Ovary (tissue), 7 donors: ENCODE measurements at regions not wholly inside any gene's neighbourhood (a gene's known extent, or its start where the extent isn't known, plus 50 kb on each side); places are given as distances from the start of the nearest gene placed in this dataset.

Source experiments
- DNase-seq, 5 donors: peaks; one replicate each; pipeline ENCODE4 v3.0.0-alpha.2; 2019 to 2020
- H3K27ac ChIP-seq, 2 donors: fragments of 200-600 bp; one replicate each; pipeline versions ENCODE4 v1.5.1 to v1.8.0; 2019 to 2022
- H3K27me3 ChIP-seq: fragments of 200-600 bp; one replicate; pipeline ENCODE4 v1.8.0; 2022
- H3K36me3 ChIP-seq: fragments of 200-600 bp; sonication (generic); one replicate; pipeline ENCODE4 v1.5.1; 2019
- H3K4me1 ChIP-seq: one replicate; pipeline ENCODE4 v1.8.1; 2013; ENCODE audit warnings: mild to moderate bottlenecking, moderate library complexity; ENCODE audit not compliant: insufficient read depth
- H3K4me3 ChIP-seq: fragments of 200-600 bp; sonication (generic); one replicate; pipeline ENCODE4 v1.5.1; 2017
- H3K9me3 ChIP-seq, 2 donors: fragments of 200-600 bp in 1 of 2; sonication (generic) in 1 of 2; one replicate each; pipeline versions ENCODE4 v1.5.1 to v1.8.1; 2013 to 2019; ENCODE audit warnings: mild to moderate bottlenecking in 1 of 2, moderate library complexity in 1 of 2
- CTCF ChIP-seq, 3 donors: fragments of 450-650 bp in 2 of 3; fragments of 200-600 bp in 1 of 3; IDR thresholded peaks; one replicate each; pipeline versions ENCODE4 v1.5.1 to v1.8.0; 2016 to 2022; ENCODE audit warnings: antibody characterized with exemption in 3 of 3, mild to moderate bottlenecking in 1 of 3
- EP300 ChIP-seq: sonication (generic); formaldehyde crosslinking; IDR thresholded peaks from one replicate; pipeline ENCODE4 v1.6.1; 2017; ENCODE audit warnings: antibody characterized with exemption
- POLR2A ChIP-seq: fragments of 450-650 bp; IDR thresholded peaks from one replicate; pipeline ENCODE4 v1.6.1; 2017; ENCODE audit warnings: antibody characterized with exemption, mild to moderate bottlenecking, moderate library complexity
- WGBS, 3 donors: extraction: QIAGEN DNeasy Blood & Tissue Kit in 1 of 3; methylation state at CpG; one replicate each; pipeline versions ENCODE4 v1.1.5 to v1.1.7; 2013 to 2017; 5-methylcytosine and 5-hydroxymethylcytosine counted together
- intact Hi-C, 4 donors: fragments of 100-400 bp; cut with DNase I; formaldehyde crosslinking; loops; one replicate each; pipeline versions ENCODE4 v1.11.0 to v1.15.1; 2022 to 2023
- donor health status: DM: no; HTN: no; CAD: no; lungs with moderate emphysema.
- donor health status: DM: no; HTN: no; CAD: no.
- donor health status: Bipolar disorder and iron deficiency.
- donor health status: DM: no; HTN: no; CAD: no.
- donor health status: DM: yes; HTN: yes; CAD: no.

GRCh38 chr5:23627976-23628375 lies 120.6 kb downstream of the PRDM9 start:
- no peaks in the 10 kb centered on the region for H3K4me1 ChIP-seq
- 66 to 74% (median 72%) methylated on average over 3 of the region's 3 CpGs for WGBS, 3 donors
- no peak for DNase-seq
- TF ChIP-seq EP300 (no peak), POLR2A (no peak), CTCF (IDR thresholded peaks at IDR 0.05) (no peak)
- no peaks in the 10 kb centered on the region for H3K27me3 ChIP-seq
- H3K4me3 ChIP-seq = no peak overlapping the region
- no peak overlapping the region for H3K27ac ChIP-seq
- no peaks in the 10 kb centered on the region for H3K36me3 ChIP-seq
- no peaks in the 10 kb centered on the region for H3K9me3 ChIP-seq
- intact Hi-C loops = no loop called here

- WGBS, 3 donors = 60 to 77% (median 62%) methylated on average over 2 of the region's 2 CpGs
- H3K27me3 ChIP-seq = no peaks in the 10 kb centered on the region
- no peaks in the 10 kb centered on the region for H3K36me3 ChIP-seq
- TF ChIP-seq EP300 = no peak
- TF ChIP-seq POLR2A = no peak
- no peak for TF ChIP-seq CTCF (IDR thresholded peaks at IDR 0.05)
- no peak overlapping the region for H3K27ac ChIP-seq
- H3K9me3 ChIP-seq = no peaks in the 10 kb centered on the region
- no peaks in the 10 kb centered on the region for H3K4me1 ChIP-seq
- no peak for DNase-seq
- H3K4me3 ChIP-seq = no peak overlapping the region
- intact Hi-C loops = no loop called here
Observed at GRCh38 chr5:23629396-23629795, 122.0 kb downstream of the PRDM9 start.

GRCh38 chr5:23631302-23632045 lies 124.1 kb downstream of the PRDM9 start:
- Histone ChIP-seq H3K27me3 (no peaks in the 10 kb centered on the region), H3K36me3 (no peaks in the 10 kb centered on the region), H3K4me3 (no peak overlapping the region), H3K4me1 (no peaks in the 10 kb centered on the region), H3K9me3 (no peaks in the 10 kb centered on the region), H3K27ac (no peak overlapping the region)
- intact Hi-C loops = no loop called here
- WGBS, 3 donors = 50 to 63% (median 51%) methylated on average over 2 of the region's 2 CpGs
- TF ChIP-seq POLR2A (no peak), EP300 (no peak), CTCF (IDR thresholded peaks at IDR 0.05) (no peak)
- no peak for DNase-seq

GRCh38 chr5:23635938-23636337 lies 128.5 kb downstream of the PRDM9 start:
- TF ChIP-seq POLR2A = no peak
- no peak for TF ChIP-seq CTCF (IDR thresholded peaks at IDR 0.05)
- TF ChIP-seq EP300 = no peak

More at GRCh38 chr5:23635938-23636337, 128.5 kb downstream of the PRDM9 start:
- intact Hi-C loops = no loop called here
- H3K4me1 ChIP-seq = no peaks in the 10 kb centered on the region
- H3K27ac ChIP-seq = no peak overlapping the region
- no peak overlapping the region for H3K4me3 ChIP-seq
- no peak for DNase-seq
- H3K36me3 ChIP-seq = no peaks in the 10 kb centered on the region
- H3K27me3 ChIP-seq = no peaks in the 10 kb centered on the region
- no peaks in the 10 kb centered on the region for H3K9me3 ChIP-seq
